H9 (cell line): ENCODE measurements at regions not wholly inside any gene's neighbourhood (a gene's known extent, or its start where the extent isn't known, plus 50 kb on each side); places are given as distances from the start of the nearest gene placed in this dataset.

ENCODE experiments used
- DNase-seq: peaks from one replicate; pipeline ENCODE4 v3.0.0-alpha.2; 2017
- H2AFZ ChIP-seq: one replicate; pipeline ENCODE4 v1.6.1; 2013; ENCODE audit warnings: mild to moderate bottlenecking, low read length, control low read depth, moderate library complexity
- H2AK5ac ChIP-seq: 2 replicates; pipeline ENCODE4 v1.6.1; 2013; ENCODE audit warnings: low read length, control low read depth, mixed read lengths; ENCODE audit not compliant: insufficient read length
- H2BK120ac ChIP-seq: one replicate; pipeline ENCODE4 v1.6.1; 2013; ENCODE audit warnings: low read depth, mild to moderate bottlenecking, low read length, control low read depth, inconsistent platforms; ENCODE audit not compliant: poor library complexity, severe bottlenecking
- H2BK12ac ChIP-seq: 2 replicates; pipeline ENCODE4 v1.6.1; 2013; ENCODE audit warnings: low read length, control low read depth, mixed read lengths, low read depth; ENCODE audit not compliant: insufficient read length
- H2BK15ac ChIP-seq: 2 replicates; pipeline ENCODE4 v1.6.1; 2013; ENCODE audit warnings: low read depth, low read length, control low read depth
- H2BK20ac ChIP-seq: one replicate; pipeline ENCODE4 v1.6.1; 2013; ENCODE audit warnings: low read depth, mild to moderate bottlenecking, low read length, control low read depth, inconsistent platforms; ENCODE audit not compliant: poor library complexity, severe bottlenecking
- H2BK5ac ChIP-seq: 2 replicates; pipeline ENCODE4 v1.6.1; 2013; ENCODE audit warnings: low read length, control low read depth, mixed read lengths; ENCODE audit not compliant: insufficient read length
- H3K14ac ChIP-seq: 2 replicates; pipeline ENCODE4 v1.6.1; 2013; ENCODE audit warnings: low read length, control low read depth; ENCODE audit not compliant: insufficient read depth
- H3K18ac ChIP-seq: 2 replicates; pipeline ENCODE4 v1.6.1; 2013; ENCODE audit warnings: low read depth, mild to moderate bottlenecking, mixed read lengths, low read length, control low read depth; ENCODE audit not compliant: insufficient read length
- H3K23ac ChIP-seq: 2 replicates; pipeline ENCODE4 v1.6.1; 2013; ENCODE audit warnings: low read length, control low read depth, mixed read lengths, low read depth; ENCODE audit not compliant: insufficient read length
- H3K23me2 ChIP-seq: 2 replicates; pipeline ENCODE4 v1.6.1; 2013; ENCODE audit warnings: low read depth, mild to moderate bottlenecking, mixed read lengths, low read length, control low read depth; ENCODE audit not compliant: insufficient read length, poor library complexity, severe bottlenecking
- H3K27ac ChIP-seq: 2 replicates; pipeline ENCODE4 v1.5.1; 2013; ENCODE audit warnings: low read length, control low read depth, mixed read lengths, low read depth; ENCODE audit not compliant: insufficient read length
- H3K27me3 ChIP-seq: 2 replicates; pipeline ENCODE4 v1.6.1; 2013; ENCODE audit warnings: low read length, control low read depth, inconsistent platforms; ENCODE audit not compliant: insufficient read depth
- H3K4ac ChIP-seq: 2 replicates; pipeline ENCODE4 v1.6.1; 2013; ENCODE audit warnings: low read depth, mild to moderate bottlenecking, control low read depth, inconsistent platforms, low read length, moderate library complexity
- H3K4me1 ChIP-seq: 2 replicates; pipeline ENCODE4 v1.6.1; 2013; ENCODE audit warnings: low read length, control low read depth, inconsistent platforms; ENCODE audit not compliant: insufficient read depth
- H3K4me2 ChIP-seq: 2 replicates; pipeline ENCODE4 v1.6.1; 2013; ENCODE audit warnings: low read length, control low read depth, mixed read lengths; ENCODE audit not compliant: insufficient read length, insufficient read depth
- H3K56ac ChIP-seq: 2 replicates; pipeline ENCODE4 v1.6.1; 2013; ENCODE audit warnings: low read depth, mild to moderate bottlenecking, mixed read lengths, low read length, control low read depth; ENCODE audit not compliant: insufficient read length
- H3K79me1 ChIP-seq: 2 replicates; pipeline ENCODE4 v1.6.1; 2013; ENCODE audit warnings: low read depth, mild to moderate bottlenecking, moderate library complexity, low read length, control low read depth, inconsistent platforms; ENCODE audit not compliant: insufficient read depth, poor library complexity, severe bottlenecking
- H3K79me2 ChIP-seq: 2 replicates; pipeline ENCODE4 v1.6.1; 2013; ENCODE audit warnings: low read length, control low read depth, inconsistent platforms; ENCODE audit not compliant: insufficient read depth
- H3K9ac ChIP-seq: 2 replicates; pipeline ENCODE4 v1.6.1; 2013; ENCODE audit warnings: low read length, control low read depth, mixed read lengths; ENCODE audit not compliant: insufficient read length; ENCODE audit errors: extremely low read depth
- H3K9me3 ChIP-seq: one replicate; pipeline ENCODE4 v1.6.1; 2013; ENCODE audit warnings: low read depth, low read length, inconsistent platforms; ENCODE audit not compliant: control insufficient read depth
- H3T11ph ChIP-seq: one replicate; pipeline ENCODE4 v1.6.1; 2013; ENCODE audit warnings: mild to moderate bottlenecking, low read length, control low read depth, inconsistent platforms
- H4K20me1 ChIP-seq: one replicate; pipeline ENCODE4 v1.6.1; 2013; ENCODE audit not compliant: control insufficient read depth, insufficient read length, insufficient read depth
- H4K5ac ChIP-seq: 2 replicates; pipeline ENCODE4 v1.6.1; 2013; ENCODE audit warnings: low read depth, mild to moderate bottlenecking, mixed read lengths, low read length, control low read depth; ENCODE audit not compliant: insufficient read length
- H4K8ac ChIP-seq: replicated peaks from 2 replicates; pipeline ENCODE4 v1.6.1; 2013; ENCODE audit warnings: low read length, control low read depth, mixed read lengths, low read depth; ENCODE audit not compliant: insufficient read length
- H4K91ac ChIP-seq: 2 replicates; pipeline ENCODE4 v1.6.1; 2013; ENCODE audit warnings: low read depth, mild to moderate bottlenecking, moderate library complexity, mixed read lengths, low read length, control low read depth; ENCODE audit not compliant: insufficient read length
- H3K27ac Mint-ChIP-seq, 3 experiments: 2 replicates in 2 of 3; 3 replicates in 1 of 3; pipeline ENCODE4 v1.8.0; 2020 to 2021; ENCODE audit warnings: mixed read lengths in 3 of 3, mild to moderate bottlenecking in 1 of 3, moderate library complexity in 1 of 3
- H3K27me3 Mint-ChIP-seq: 2 replicates; pipeline ENCODE4 v1.8.0; 2021; ENCODE audit warnings: low read depth, mild to moderate bottlenecking, moderate library complexity, mixed read lengths
- H3K36me3 Mint-ChIP-seq, 3 experiments: 2 replicates in 2 of 3; 3 replicates in 1 of 3; pipeline ENCODE4 v1.8.0; 2020 to 2021; ENCODE audit warnings: low read depth in 3 of 3, mixed read lengths in 3 of 3; ENCODE audit not compliant: insufficient read depth in 1 of 3
- H3K4me1 Mint-ChIP-seq, 2 experiments: 2 replicates each; pipeline ENCODE4 v1.8.0; 2020; ENCODE audit warnings: mixed read lengths in 2 of 2
- H3K4me3 Mint-ChIP-seq, 2 experiments: 2 replicates in 1 of 2; 3 replicates in 1 of 2; pipeline ENCODE4 v1.8.0; 2020 to 2021; ENCODE audit warnings: mild to moderate bottlenecking in 2 of 2, mixed read lengths in 2 of 2, moderate library complexity in 1 of 2
- H3K9me3 Mint-ChIP-seq, 2 experiments: 2 replicates in 1 of 2; 3 replicates in 1 of 2; pipeline ENCODE4 v1.8.0; 2020; ENCODE audit warnings: mild to moderate bottlenecking in 2 of 2, mixed read lengths in 2 of 2, moderate library complexity in 1 of 2
- CTCF ChIP-seq: fragments of 200-600 bp; sonication (generic); conservative IDR thresholded peaks from 3 replicates; pipeline ENCODE4 v1.8.0; 2021; ENCODE audit warnings: antibody characterized with exemption, mild to moderate bottlenecking
- WGBS: extraction: QIAGEN DNeasy Blood & Tissue Kit; methylation state at CpG from one replicate; pipeline ENCODE4 v1.1.7; 2013; ENCODE audit warnings: missing lambda C conversion rate, low lambda C conversion rate, mixed read lengths; ENCODE audit not compliant: insufficient read length; ENCODE audit errors: extremely low coverage; 5-methylcytosine and 5-hydroxymethylcytosine counted together

GRCh38 chr4:45750721-45751120 is 373.1 kb downstream of the GABRG1 start:
- Mint-ChIP-seq H3K9me3 (no peaks in the 10 kb centered on the region), H3K4me1 (no peaks in the 10 kb centered on the region), H3K36me3 (no peaks in the 10 kb centered on the region), H3K27me3 (no peaks in the 10 kb centered on the region), H3K4me3 (no peak overlapping the region), H3K27ac (no peak overlapping the region)
- no peak overlapping the region for H2BK5ac ChIP-seq
- H3K14ac ChIP-seq = no peak overlapping the region
- no peak overlapping the region for H3T11ph ChIP-seq
- H3K18ac ChIP-seq = no peak overlapping the region
- H2BK15ac ChIP-seq = no peak overlapping the region
- H3K9me3 ChIP-seq = no peaks in the 10 kb centered on the region
- H2AFZ ChIP-seq = no peak overlapping the region
- H3K9ac ChIP-seq = no peak overlapping the region
- H2BK120ac ChIP-seq = no peak overlapping the region
- H4K20me1 ChIP-seq = no peaks in the 10 kb centered on the region
- H3K79me1 ChIP-seq = no peaks in the 10 kb centered on the region
- no peaks in the 10 kb centered on the region for H3K79me2 ChIP-seq
- TF ChIP-seq CTCF = no peak
- no peak overlapping the region for H4K91ac ChIP-seq
- no peak overlapping the region for H2BK20ac ChIP-seq
- no CpG with 5 or more reads among the region's 2 CpGs for WGBS
- no peaks in the 10 kb centered on the region for H3K4me1 ChIP-seq
- no peak overlapping the region for H3K23ac ChIP-seq
- no peak overlapping the region for H2AK5ac ChIP-seq
- H4K8ac ChIP-seq = no peak overlapping the region
- H3K4me2 ChIP-seq = no peak overlapping the region
- H4K5ac ChIP-seq = no peak overlapping the region
- H2BK12ac ChIP-seq = no peak overlapping the region
- no peak overlapping the region for H3K27ac ChIP-seq
- DNase-seq = no peak
- H3K23me2 ChIP-seq = no peaks in the 10 kb centered on the region
- H3K4ac ChIP-seq = no peak overlapping the region
- no peaks in the 10 kb centered on the region for H3K27me3 ChIP-seq
- H3K56ac ChIP-seq = no peak overlapping the region
